ENCODE measurements at regions not wholly inside any gene's neighbourhood (a gene's known extent, or its start where the extent isn't known, plus 50 kb on each side); places are given as distances from the start of the nearest gene placed in this dataset.

GRCh38 chr11:95344932-95345642 is 114.1 kb upstream of the SESN3 start:
- H3K9ac ChIP-seq (ENCODE audit: low read length), result no peak overlapping the region
- H3K9me3 ChIP-seq (ENCODE audit: insufficient read depth, low read length), result no peaks in the 10 kb centered on the region
- no peak overlapping the region; the same call in 1 of the 2 replicates for H3K4me2 ChIP-seq (ENCODE audit: low read length)
- no peak overlapping the region for H3K27ac ChIP-seq (ENCODE audit: low read length)
- H4K20me1 ChIP-seq (ENCODE audit: insufficient read depth, low read length), result no peaks in the 10 kb centered on the region
- no peaks in the 10 kb centered on the region for H3K36me3 ChIP-seq (replicated peaks; ENCODE audit: low read depth, low read length)
- H3K27me3 ChIP-seq (ENCODE audit: low read depth, low read length), result no peaks in the 10 kb centered on the region
- H3K79me2 ChIP-seq (ENCODE audit: low read length), result no peaks in the 10 kb centered on the region
- no peak overlapping the region for H2AFZ ChIP-seq (ENCODE audit: low read depth, low read length)
- H3K4me1 ChIP-seq (ENCODE audit: low read length), result peaks cover 17% of the 10 kb centered on the region
- no peak for TF ChIP-seq CTCF (IDR thresholded peaks at IDR 0.05; ENCODE audit: low read depth, low read length)
- no peak for TF ChIP-seq EZH2phosphoT487 (IDR thresholded peaks at IDR 0.05; ENCODE audit: low read depth)
- no peak overlapping the region for H3K4me3 ChIP-seq (ENCODE audit: low read length)

GRCh38 chr11:95341221-95341620 is 110.2 kb upstream of the SESN3 start:
- no peak overlapping the region for H3K27ac ChIP-seq (ENCODE audit: low read length)
- H3K4me3 ChIP-seq (ENCODE audit: low read length), result no peak overlapping the region
- H3K79me2 ChIP-seq (ENCODE audit: low read length), result no peaks in the 10 kb centered on the region
- peaks cover 35% of the 10 kb centered on the region for H3K4me1 ChIP-seq (ENCODE audit: low read length)
- H4K20me1 ChIP-seq (ENCODE audit: insufficient read depth, low read length), result no peaks in the 10 kb centered on the region
- no peaks in the 10 kb centered on the region for H3K36me3 ChIP-seq (replicated peaks; ENCODE audit: low read depth, low read length)
- H2AFZ ChIP-seq (ENCODE audit: low read depth, low read length), result no peak overlapping the region
- no peaks in the 10 kb centered on the region for H3K27me3 ChIP-seq (ENCODE audit: low read depth, low read length)
- no peak overlapping the region for H3K9ac ChIP-seq (ENCODE audit: low read length)
- H3K4me2 ChIP-seq (ENCODE audit: low read length), result no peak overlapping the region
- H3K9me3 ChIP-seq (ENCODE audit: insufficient read depth, low read length), result no peaks in the 10 kb centered on the region
- TF ChIP-seq CTCF (IDR thresholded peaks at IDR 0.05; ENCODE audit: low read depth, low read length), result no peak
- no peak for TF ChIP-seq EZH2phosphoT487 (IDR thresholded peaks at IDR 0.05; ENCODE audit: low read depth)

- H4K20me1 ChIP-seq (ENCODE audit: insufficient read depth, low read length), result no peaks in the 10 kb centered on the region
- H3K9ac ChIP-seq (ENCODE audit: low read length), result no peak overlapping the region
- no peaks in the 10 kb centered on the region for H3K36me3 ChIP-seq (replicated peaks; ENCODE audit: low read depth, low read length)
- H3K4me1 ChIP-seq (ENCODE audit: low read length), result peaks cover 31% of the 10 kb centered on the region
- no peak overlapping the region for H3K4me2 ChIP-seq (ENCODE audit: low read length)
- H2AFZ ChIP-seq (ENCODE audit: low read depth, low read length), result no peak overlapping the region
- no peaks in the 10 kb centered on the region for H3K79me2 ChIP-seq (ENCODE audit: low read length)
- no peak overlapping the region for H3K27ac ChIP-seq (ENCODE audit: low read length)
- no peaks in the 10 kb centered on the region for H3K9me3 ChIP-seq (ENCODE audit: insufficient read depth, low read length)
- no peak overlapping the region for H3K4me3 ChIP-seq (ENCODE audit: low read length)
- H3K27me3 ChIP-seq (ENCODE audit: low read depth, low read length), result no peaks in the 10 kb centered on the region
- TF ChIP-seq CTCF (IDR thresholded peaks at IDR 0.05; ENCODE audit: low read depth, low read length) (no peak), EZH2phosphoT487 (IDR thresholded peaks at IDR 0.05; ENCODE audit: low read depth) (no peak)
Observed at GRCh38 chr11:95339086-95339901, 108.3 kb upstream of the SESN3 start.

- Histone ChIP-seq H3K4me2 (ENCODE audit: low read length) (no peak overlapping the region), H3K4me1 (ENCODE audit: low read length) (peaks cover 31% of the 10 kb centered on the region), H3K9ac (ENCODE audit: low read length) (no peak overlapping the region), H3K4me3 (ENCODE audit: low read length) (no peak overlapping the region), H3K9me3 (ENCODE audit: insufficient read depth, low read length) (no peaks in the 10 kb centered on the region), H4K20me1 (ENCODE audit: insufficient read depth, low read length) (no peaks in the 10 kb centered on the region), H2AFZ (ENCODE audit: low read depth, low read length) (no peak overlapping the region; the same call in 1 of the 2 replicates), H3K79me2 (ENCODE audit: low read length) (no peaks in the 10 kb centered on the region), H3K36me3 (replicated peaks; ENCODE audit: low read depth, low read length) (no peaks in the 10 kb centered on the region), H3K27ac (ENCODE audit: low read length) (no peak overlapping the region), H3K27me3 (ENCODE audit: low read depth, low read length) (no peaks in the 10 kb centered on the region)
- TF ChIP-seq EZH2phosphoT487 (IDR thresholded peaks at IDR 0.05; ENCODE audit: low read depth) (no peak), CTCF (IDR thresholded peaks at IDR 0.05; ENCODE audit: low read depth, low read length) (no peak)
Observed at GRCh38 chr11:95338430-95338991, 107.5 kb upstream of the SESN3 start.

Data from OCI-LY3 (cell line).